ENCODE measurements at regions not wholly inside any gene's neighbourhood (a gene's known extent, or its start where the extent isn't known, plus 50 kb on each side); places are given as distances from the start of the nearest gene placed in this dataset.
"Not testable (repeated sequence)": the region's sequence is repeated elsewhere in the genome, so short reads cannot be mapped to it uniquely, and the experiment has no call there.

DNA sequence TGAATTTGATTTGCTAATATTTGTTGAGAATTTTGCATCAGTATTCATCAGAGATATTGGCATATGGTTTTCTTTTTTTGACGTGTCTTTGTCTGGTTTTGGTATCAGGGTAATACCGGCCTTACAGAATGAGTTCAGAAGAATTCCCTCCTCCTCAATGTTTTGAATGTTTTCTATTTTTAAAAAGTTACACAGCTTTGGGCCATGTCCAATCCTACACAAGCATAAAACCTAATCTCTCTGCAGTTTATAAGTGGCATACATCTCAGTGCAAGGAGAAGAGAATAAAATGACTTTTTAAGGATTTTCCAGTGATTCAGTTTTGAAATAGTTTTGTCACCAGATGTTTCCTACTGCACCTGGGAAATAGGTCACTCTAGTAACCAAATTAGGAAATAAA is 185.5 kb downstream of the COL12A1 start:
- H3K9me3 ChIP-seq, result no peaks in the 10 kb centered on the region
- no peaks in the 10 kb centered on the region for H3K27me3 ChIP-seq
- intact Hi-C loops (cut with DNase I), result no loop called here
- no peak for DNase-seq
- H3K4me1 ChIP-seq, result peaks cover 0 to 9% (median 4%) of the 10 kb centered on the region in 3 donors
- H3K36me3 ChIP-seq, result no peaks in the 10 kb centered on the region
- TF ChIP-seq, protein P1, sequence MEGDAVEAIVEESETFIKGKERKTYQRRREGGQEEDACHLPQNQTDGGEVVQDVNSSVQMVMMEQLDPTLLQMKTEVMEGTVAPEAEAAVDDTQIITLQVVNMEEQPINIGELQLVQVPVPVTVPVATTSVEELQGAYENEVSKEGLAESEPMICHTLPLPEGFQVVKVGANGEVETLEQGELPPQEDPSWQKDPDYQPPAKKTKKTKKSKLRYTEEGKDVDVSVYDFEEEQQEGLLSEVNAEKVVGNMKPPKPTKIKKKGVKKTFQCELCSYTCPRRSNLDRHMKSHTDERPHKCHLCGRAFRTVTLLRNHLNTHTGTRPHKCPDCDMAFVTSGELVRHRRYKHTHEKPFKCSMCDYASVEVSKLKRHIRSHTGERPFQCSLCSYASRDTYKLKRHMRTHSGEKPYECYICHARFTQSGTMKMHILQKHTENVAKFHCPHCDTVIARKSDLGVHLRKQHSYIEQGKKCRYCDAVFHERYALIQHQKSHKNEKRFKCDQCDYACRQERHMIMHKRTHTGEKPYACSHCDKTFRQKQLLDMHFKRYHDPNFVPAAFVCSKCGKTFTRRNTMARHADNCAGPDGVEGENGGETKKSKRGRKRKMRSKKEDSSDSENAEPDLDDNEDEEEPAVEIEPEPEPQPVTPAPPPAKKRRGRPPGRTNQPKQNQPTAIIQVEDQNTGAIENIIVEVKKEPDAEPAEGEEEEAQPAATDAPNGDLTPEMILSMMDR (IDR thresholded peaks at IDR 0.05), result no peak
- TF ChIP-seq POLR2A (IDR thresholded peaks at IDR 0.05), result no peak
- no peak overlapping the region for H3K27ac ChIP-seq
- WGBS, 2 donors, result 51 to 64% methylated on average over 2 of the region's 2 CpGs
- H3K4me3 ChIP-seq, result no peak overlapping the region

DNA sequence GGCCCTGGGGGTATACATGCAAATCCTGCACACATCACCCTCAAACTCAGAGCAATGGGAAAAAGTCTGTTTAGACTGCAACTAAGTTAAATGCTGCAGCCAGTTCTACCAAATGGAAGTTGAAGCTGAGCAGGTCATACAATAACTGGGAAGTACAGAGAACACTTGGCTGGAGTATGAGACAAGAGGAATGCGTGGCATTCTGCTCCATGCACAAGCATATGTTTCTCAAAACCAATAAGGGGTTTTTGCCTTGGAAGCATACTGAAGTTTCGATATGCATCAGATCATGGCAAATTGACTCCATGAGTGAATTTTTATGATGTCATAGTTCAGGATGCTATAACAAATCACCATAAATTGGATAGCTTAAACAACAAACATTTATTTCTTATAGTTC is 193.8 kb downstream of the COL12A1 start:
- H3K9me3 ChIP-seq, result no peaks in the 10 kb centered on the region
- DNase-seq, result no peak
- TF ChIP-seq POLR2A (IDR thresholded peaks at IDR 0.05), result no peak
- TF ChIP-seq, protein P1 (IDR thresholded peaks at IDR 0.05), result no peak
- no peaks in the 10 kb centered on the region for H3K27me3 ChIP-seq
- no peaks in the 10 kb centered on the region for H3K4me1 ChIP-seq
- intact Hi-C loops (cut with DNase I), result no loop called here
- no peak overlapping the region for H3K27ac ChIP-seq
- H3K36me3 ChIP-seq, result no peaks in the 10 kb centered on the region
- H3K4me3 ChIP-seq, result no peak overlapping the region
- WGBS, 2 donors, result 68% methylated on average over 2 of the region's 2 CpGs

DNA sequence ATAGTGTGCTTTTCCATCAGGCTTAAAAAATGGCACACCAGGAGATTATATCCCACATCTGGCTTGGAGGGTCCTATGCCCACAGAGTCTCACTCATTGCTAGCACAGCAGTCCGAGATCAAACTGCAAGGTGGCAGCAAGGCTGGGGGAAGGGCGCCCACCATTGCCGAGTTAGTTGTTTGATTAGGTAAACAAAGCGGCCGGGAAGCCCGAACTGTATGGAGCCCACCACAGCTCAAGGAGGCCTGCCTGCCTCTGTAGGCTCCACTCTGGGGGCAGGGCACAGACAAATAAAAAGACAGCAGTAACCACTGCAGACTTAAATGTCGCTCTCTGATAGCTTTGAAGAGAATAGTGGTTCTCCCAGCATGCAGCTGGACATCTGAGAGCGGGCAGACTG is 201.9 kb downstream of the COL12A1 start:
- H3K4me1 ChIP-seq; H3K9me3 ChIP-seq; DNase-seq; H3K27me3 ChIP-seq; H3K27ac ChIP-seq; intact Hi-C loops (cut with DNase I); H3K36me3 ChIP-seq; H3K4me3 ChIP-seq: not testable (repeated sequence)
- WGBS, 2 donors, result 82 to 100% methylated on average over 3 to 4 of the region's 8 CpGs

DNA sequence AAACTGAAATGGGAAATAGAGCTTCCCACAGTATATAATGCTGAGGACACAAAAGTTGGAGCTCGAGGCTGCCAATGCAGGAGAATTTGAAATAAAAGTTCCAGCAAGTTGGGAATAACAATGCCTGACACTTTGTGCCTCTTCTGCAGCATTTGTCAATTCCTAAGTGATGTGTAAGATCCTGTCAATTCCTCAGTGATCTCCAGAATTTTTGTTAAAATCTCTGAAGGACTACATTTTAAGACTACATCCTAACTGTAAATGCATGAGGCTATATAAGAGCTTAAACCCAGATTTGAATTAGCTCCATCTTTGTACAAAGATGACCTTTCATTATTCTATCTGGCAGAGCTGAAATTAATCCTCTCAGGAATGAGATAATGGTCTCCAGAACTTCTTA is 208.2 kb downstream of the COL12A1 start:
- intact Hi-C loops (cut with DNase I), result no loop called here
- H3K27me3 ChIP-seq, result no peaks in the 10 kb centered on the region
- no peak for TF ChIP-seq POLR2A (IDR thresholded peaks at IDR 0.05)
- TF ChIP-seq, protein P1 (IDR thresholded peaks at IDR 0.05), result no peak
- H3K9me3 ChIP-seq, result no peaks in the 10 kb centered on the region
- H3K4me3 ChIP-seq, result no peak overlapping the region
- DNase-seq, result no peak
- 64 to 78% methylated on average over 1 of the region's 1 CpG for WGBS, 2 donors
- H3K36me3 ChIP-seq, result no peaks in the 10 kb centered on the region
- H3K27ac ChIP-seq, result no peak overlapping the region
- H3K4me1 ChIP-seq, result peaks cover 0 to 10% (median 2%) of the 10 kb centered on the region in 3 donors

DNA sequence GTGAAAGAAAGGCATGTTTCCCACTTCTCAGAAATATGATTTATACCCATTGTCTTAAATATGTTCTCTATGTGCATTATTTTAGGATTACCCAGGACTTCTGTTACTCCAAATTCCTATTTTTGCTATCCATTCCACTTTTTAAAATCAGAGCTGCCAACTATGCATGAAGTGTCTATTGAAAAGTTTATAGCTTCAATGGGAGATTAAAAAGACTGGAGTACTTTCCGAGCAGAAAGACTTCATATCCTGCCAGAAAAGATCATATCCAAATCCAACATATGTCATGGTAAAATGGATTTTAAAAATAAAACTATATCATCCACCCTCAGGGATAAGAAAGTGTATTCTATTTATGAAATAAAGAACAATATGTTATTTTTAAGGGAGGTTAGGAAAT is 212.7 kb downstream of the COL12A1 start:
- Histone ChIP-seq H3K4me3 (no peak overlapping the region), H3K36me3 (no peaks in the 10 kb centered on the region), H3K27me3 (no peaks in the 10 kb centered on the region), H3K9me3 (no peaks in the 10 kb centered on the region), H3K27ac (no peak overlapping the region), H3K4me1 (peaks cover 0 to 28% (median 12%) of the 10 kb centered on the region in 3 donors)
- 28 to 38% methylated on average over 1 of the region's 1 CpG for WGBS, 2 donors
- DNase-seq, result no peak
- intact Hi-C loops (cut with DNase I), result no loop called here
- no peak for TF ChIP-seq POLR2A (IDR thresholded peaks at IDR 0.05)
- TF ChIP-seq, protein P1 (IDR thresholded peaks at IDR 0.05), result no peak
